HepG2 (cell line): ENCODE measurements at regions not wholly inside any gene's neighbourhood (a gene's known extent, or its start where the extent isn't known, plus 50 kb on each side); places are given as distances from the start of the nearest gene placed in this dataset.

Experiments used
- CEBPZ ChIP-seq: IDR thresholded peaks from 2 replicates; pipeline ENCODE4 v1.6.1; 2012; ENCODE audit warnings: low read length, improper control_type of control experiment
- FOXK2 ChIP-seq: fragments of 450-650 bp; IDR thresholded peaks from 2 replicates; pipeline ENCODE4 v1.6.1; 2016
- FOXP4 ChIP-seq: sonication (generic); formaldehyde crosslinking; IDR thresholded peaks from 2 replicates; pipeline ENCODE4 v1.4.0; 2020; ENCODE audit warnings: missing genetic modification reagents
- IRF9 ChIP-seq: sonication (generic); formaldehyde crosslinking; IDR thresholded peaks from 2 replicates; pipeline ENCODE4 v1.8.0; 2022; ENCODE audit warnings: missing genetic modification reagents, mild to moderate bottlenecking, borderline replicate concordance
- KDM5B ChIP-seq: sonication (generic); formaldehyde crosslinking; IDR thresholded peaks from 2 replicates; pipeline ENCODE4 v1.4.0; 2020; ENCODE audit warnings: missing genetic modification reagents, mild to moderate bottlenecking, borderline replicate concordance
- MAX ChIP-seq: IDR thresholded peaks from 2 replicates; pipeline ENCODE4 v1.6.1; 2012; ENCODE audit warnings: inconsistent platforms
- NAIF1 ChIP-seq: sonication (generic); formaldehyde crosslinking; IDR thresholded peaks from 2 replicates; pipeline ENCODE4 v1.5.0; 2020; ENCODE audit warnings: mild to moderate bottlenecking, missing genetic modification reagents, borderline replicate concordance
- PBX3 ChIP-seq: sonication (generic); formaldehyde crosslinking; IDR thresholded peaks from 2 replicates; pipeline ENCODE4 v1.8.1; 2023; ENCODE audit warnings: missing genetic modification reagents, inconsistent platforms, borderline replicate concordance
- ZBTB43 ChIP-seq: sonication (generic); formaldehyde crosslinking; conservative IDR thresholded peaks from 2 replicates; pipeline ENCODE4 v1.4.0; 2020; ENCODE audit warnings: missing genetic modification reagents
- ZNF138 ChIP-seq: sonication (generic); formaldehyde crosslinking; IDR thresholded peaks from 2 replicates; pipeline ENCODE4 v1.5.0; 2020; ENCODE audit warnings: mild to moderate bottlenecking, low read depth, missing genetic modification reagents
- ZNF274 ChIP-seq: sonication (generic); formaldehyde crosslinking; IDR thresholded peaks from 2 replicates; pipeline ENCODE4 v1.5.1; 2020; ENCODE audit warnings: mild to moderate bottlenecking, missing genetic modification reagents
- ZNF431 ChIP-seq: sonication (generic); formaldehyde crosslinking; IDR thresholded peaks from 2 replicates; pipeline ENCODE4 v1.9.0; 2022; ENCODE audit warnings: missing genetic modification reagents, low read depth, mild to moderate bottlenecking, borderline replicate concordance
- ZNF704 ChIP-seq: sonication (generic); formaldehyde crosslinking; IDR thresholded peaks from 2 replicates; pipeline ENCODE4 v1.8.1; 2023; ENCODE audit warnings: mild to moderate bottlenecking, inconsistent platforms, moderate library complexity, missing genetic modification reagents, borderline replicate concordance

GRCh38 chr9:118295413-118295812, 591.2 kb downstream of the TLR4 start:
- TF ChIP-seq ZNF431 (CRISPR knock-in tag) (no peak), NAIF1 (no peak), CEBPZ (no peak), FOXP4 (CRISPR knock-in tag) (no peak), FOXK2 (no peak), ZNF138 (no peak), PBX3 (CRISPR knock-in tag) (no peak), MAX (no peak), KDM5B (no peak), ZBTB43 (CRISPR knock-in tag) (no peak), ZNF274 (CRISPR knock-in tag) (no peak), IRF9 (no peak), ZNF704 (no peak)
